ENCODE measurements at regions not wholly inside any gene's neighbourhood (a gene's known extent, or its start where the extent isn't known, plus 50 kb on each side); places are given as distances from the start of the nearest gene placed in this dataset.
"Not testable (repeated sequence)": the region's sequence is repeated elsewhere in the genome, so short reads cannot be mapped to it uniquely, and the experiment has no call there.

DNA sequence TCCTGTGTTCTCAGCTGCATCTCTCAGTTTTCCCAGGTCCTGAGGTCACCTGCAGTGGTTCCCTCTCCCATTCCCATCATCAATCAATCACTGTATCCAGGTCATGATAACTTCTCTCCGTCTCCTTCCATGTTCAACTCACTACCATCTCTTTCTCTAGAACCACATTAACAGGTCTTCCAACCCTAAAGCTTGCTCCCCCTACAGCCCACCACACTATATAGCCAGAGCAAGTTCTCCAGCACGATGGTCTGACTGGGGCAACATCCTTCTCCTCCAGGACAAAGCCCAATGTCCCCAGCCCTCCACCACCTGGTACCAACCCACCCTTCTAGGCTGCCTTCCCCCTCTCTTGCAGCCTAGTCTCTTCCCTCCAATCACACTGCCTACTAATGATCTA is 241.6 kb downstream of the CDK5RAP2 start:
- DNase-seq, result no peak

DNA sequence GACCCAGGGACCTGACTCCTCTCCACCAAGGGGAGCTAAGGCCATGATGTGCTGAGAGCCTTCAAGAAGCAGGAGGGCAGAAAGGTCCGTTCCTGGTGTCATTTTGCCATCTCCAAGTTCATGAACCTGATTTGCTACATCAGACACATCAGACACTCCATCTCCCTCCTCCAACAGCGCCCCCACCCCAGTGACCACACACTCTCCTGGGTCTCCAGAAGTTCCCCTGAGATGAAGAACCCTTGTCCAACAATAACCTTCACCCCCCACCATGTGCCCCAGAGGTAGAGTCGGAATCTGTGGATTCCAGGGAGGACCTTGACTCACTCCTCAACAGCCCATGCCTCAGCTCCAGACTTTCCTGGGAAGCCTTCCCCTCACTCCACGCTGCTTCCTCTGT is 242.8 kb downstream of the CDK5RAP2 start:
- DNase-seq, result no peak

DNA sequence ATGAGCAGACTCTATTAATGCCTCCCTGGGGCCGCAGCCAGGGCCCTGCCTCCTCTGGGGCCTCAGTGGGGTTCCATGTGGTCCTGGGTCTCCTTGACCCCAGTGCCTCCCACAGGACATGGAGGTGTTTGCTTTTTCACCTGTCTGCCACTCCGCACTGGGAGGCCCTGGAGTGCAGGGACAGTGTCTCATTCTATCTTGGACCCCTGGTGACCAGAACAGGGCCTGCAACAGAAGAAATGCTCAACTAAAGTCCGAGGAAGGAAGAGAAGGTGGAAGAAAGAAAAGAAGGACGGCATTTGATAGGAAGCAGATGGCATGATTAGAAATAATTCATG is 243.2 kb downstream of the CDK5RAP2 start:
- DNase-seq, result no peak

GRCh38 chr9:120336021-120336752 is 243.8 kb downstream of the CDK5RAP2 start:
- no peak for DNase-seq

DNA sequence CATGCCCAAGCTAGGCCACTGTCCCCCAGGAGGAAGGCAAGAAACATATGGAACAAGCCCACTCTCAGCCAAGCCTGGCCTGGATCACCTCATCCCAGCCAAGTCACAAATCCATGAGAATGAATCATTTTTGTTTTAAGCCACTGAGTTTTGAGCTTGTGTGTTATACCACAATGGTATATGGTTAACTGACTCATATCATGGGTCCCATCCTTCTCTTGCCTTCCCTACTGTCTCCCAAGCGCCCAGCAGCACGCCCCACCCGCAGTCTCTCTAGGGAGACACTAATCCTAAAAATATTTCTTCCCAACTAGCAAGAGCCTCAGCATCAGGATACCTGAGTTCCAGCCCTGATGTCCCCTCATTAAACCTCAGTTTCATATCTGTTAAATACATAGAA is 248.1 kb downstream of the CDK5RAP2 start:
- DNase-seq, result no peak

DNA sequence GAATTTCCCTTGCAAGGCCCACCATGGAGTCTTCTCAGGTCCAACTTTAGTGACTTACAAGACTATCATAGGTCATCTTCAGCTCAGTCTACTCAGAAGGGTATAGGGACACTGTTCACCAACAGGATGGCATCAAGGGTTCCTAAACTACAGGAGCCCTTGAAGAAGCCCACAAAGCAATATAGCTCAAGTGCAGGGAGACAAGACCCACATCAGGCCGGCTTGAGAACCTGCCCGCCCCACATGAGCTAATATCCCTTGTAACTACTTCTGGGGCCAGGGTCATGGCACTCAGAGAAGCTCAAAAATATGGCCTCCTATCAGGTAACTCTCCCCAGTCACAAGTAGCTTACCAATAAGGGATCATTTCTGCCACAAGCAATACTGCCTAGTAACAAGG is 249.9 kb downstream of the CDK5RAP2 start:
- DNase-seq, result no peak

GRCh38 chr9:120327322-120327721 is 252.6 kb downstream of the CDK5RAP2 start:
- no peak for DNase-seq

DNA sequence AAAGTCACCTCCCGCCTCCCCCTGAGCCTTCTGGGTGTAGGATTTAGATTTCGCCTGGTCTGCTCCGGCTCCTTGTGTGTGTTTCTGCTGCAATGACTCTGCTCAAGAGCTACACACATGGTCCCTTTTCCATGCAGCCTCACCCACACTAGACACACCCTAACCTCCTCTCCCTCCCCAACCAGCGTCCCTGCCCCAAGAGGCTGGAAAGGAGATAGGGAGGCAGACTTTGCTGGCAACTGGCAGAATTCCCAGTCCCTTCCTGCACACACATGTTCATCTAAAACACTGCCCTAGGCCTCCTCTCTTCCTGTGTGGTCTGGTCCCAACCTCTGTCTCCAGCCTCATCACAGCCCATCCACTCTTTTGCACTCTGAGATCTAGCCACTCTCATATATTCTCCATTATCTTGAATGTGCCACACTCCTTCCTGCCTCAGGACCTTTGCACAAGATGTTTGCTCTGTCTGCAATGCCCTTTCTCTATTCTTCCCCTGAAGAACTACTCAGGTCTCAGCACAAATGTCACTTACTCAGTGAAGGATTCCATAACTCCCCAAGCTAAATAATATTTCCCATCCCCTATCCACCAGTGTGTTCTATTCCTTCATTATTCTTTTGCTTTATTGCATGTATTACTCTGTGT is 253.8 kb downstream of the CDK5RAP2 start:
- DNase-seq, result no peak

GRCh38 chr9:120324996-120325642 is 254.8 kb downstream of the CDK5RAP2 start:
- DNase-seq, result peak; percentile 18

GRCh38 chr9:120324461-120324860 is 255.5 kb downstream of the CDK5RAP2 start:
- no peak for DNase-seq

GRCh38 chr9:120323125-120323524 is 256.8 kb downstream of the CDK5RAP2 start:
- no peak for DNase-seq

DNA sequence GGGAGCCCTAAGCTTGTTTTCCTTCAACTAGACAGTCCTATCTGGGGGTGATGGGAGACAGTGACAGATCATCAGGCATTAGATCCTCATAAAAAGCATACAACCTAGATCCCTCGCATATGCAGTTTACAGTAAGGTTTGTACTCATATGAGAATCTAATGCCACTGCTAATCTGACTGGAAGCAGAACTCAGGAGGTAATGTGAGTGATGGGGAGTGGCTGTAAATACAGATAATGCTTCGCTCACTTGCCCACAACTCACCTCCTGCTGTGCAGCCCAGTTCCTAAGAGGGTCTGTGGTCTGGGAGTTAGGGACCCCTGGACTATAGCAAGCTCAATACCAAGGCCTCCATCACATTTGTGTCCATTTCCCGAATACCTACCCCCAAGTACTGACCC is 260.5 kb downstream of the CDK5RAP2 start:
- no peak for DNase-seq

- no peak for DNase-seq
These were observed 264.8 kb downstream of the CDK5RAP2 start for GRCh38 chr9:120315154-120315553.

DNA sequence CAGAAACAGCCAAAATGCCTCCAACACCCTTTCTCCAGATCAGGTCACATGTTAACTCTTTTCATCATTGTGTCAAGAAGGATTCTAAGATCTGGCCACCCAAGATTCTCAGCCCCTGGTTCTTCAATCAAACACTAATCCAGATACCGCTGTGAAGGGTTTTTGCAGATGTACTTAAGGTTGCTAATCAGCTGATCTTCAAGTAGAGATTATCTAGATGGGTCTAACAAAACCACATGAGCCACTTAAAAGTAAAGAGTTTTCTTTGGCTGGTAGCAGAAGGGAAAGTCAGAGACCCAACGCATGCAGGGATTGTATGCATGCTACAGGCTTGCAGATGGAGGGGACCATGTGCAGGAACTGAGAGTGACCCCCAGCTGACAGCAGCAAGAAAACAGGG is 267.9 kb downstream of the CDK5RAP2 start:
- DNase-seq, result no peak

DNA sequence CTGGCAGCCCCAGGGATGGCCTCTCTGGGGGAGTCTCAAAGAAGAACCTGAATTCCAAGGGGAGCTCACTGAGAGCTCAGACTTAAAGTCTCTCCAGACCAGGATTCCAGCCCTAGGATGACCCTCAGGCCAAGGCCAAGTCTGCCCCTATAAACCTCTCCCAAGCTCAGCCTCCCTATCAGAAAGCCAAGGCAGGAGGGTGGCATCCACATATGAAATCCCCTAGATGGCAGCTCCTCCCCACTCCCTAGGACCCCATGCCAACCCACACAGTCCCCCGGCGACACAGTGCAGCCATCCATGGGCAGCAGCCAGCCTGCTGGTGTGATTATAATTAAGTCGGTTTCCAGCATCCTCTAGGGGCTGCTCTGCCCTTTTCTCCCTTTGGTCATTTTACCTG is 269.9 kb downstream of the CDK5RAP2 start:
- DNase-seq, result no peak

GRCh38 chr9:120308495-120308894 is 271.5 kb downstream of the CDK5RAP2 start:
- no peak for DNase-seq

DNA sequence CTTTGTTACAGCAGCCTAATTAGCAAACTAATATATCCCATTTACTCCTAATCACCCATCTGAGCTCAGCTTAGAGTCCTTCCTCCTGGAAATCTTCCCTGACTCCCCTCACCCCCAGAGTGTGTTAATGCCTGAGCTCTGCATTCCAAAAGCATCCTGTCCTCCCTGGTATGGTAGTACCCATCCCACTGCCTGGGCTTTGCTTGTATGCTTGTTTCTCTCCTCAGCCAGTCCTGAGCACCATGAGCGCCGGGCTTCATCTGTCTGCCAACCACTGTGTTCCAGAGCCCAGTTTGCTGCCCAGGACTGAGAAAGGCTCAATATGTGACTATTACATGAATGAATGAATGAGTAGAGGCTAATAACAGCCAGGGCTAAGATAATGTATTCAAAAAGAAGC is 272.4 kb downstream of the CDK5RAP2 start:
- DNase-seq, result no peak

DNA sequence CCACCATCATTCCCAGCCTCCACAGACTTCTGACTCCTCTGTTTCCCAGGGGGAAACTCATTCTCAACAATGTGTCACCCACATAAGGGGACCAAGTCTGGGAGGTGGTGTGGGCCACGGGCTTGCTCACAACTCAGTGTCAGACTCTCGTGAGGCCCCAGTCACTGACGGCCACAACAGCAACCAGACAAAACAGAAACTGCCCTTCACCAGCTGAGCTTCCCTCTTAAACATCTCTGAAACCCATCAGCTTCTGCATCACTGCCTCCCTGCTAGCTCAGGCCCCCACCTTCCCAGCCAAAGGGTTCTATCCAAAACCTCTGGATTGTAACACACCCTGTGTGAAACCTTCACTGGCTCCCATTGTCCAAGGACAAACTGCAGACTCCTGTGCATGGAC is 273.4 kb downstream of the CDK5RAP2 start:
- no peak for DNase-seq

DNA sequence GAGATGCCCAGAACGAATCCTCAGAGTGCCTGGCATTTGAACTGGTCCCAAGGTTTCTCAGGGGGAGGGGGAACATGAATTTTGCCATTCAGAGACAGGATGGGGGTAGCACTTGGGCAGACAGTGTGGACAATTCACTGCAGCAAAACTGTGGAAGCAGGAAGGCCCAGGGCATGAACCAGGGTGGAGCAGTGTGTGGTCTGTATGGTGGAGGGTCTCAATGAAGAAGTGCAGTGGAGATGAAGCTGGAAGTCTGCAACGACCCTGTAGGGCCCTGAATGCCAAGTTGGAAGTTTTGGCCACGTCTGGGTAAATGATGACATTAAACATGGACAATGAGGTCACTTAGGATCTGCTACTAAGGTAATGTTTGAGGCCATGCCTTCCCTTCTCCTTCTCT is 273.9 kb downstream of the CDK5RAP2 start:
- DNase-seq, result no peak

GRCh38 chr9:120304896-120305295 is 275.1 kb downstream of the CDK5RAP2 start:
- DNase-seq, result not testable (repeated sequence)

- no peak for DNase-seq
These were observed 276.4 kb downstream of the CDK5RAP2 start for GRCh38 chr9:120303519-120303918.

GRCh38 chr9:120299785-120300184 is 280.2 kb downstream of the CDK5RAP2 start:
- no peak for DNase-seq

GRCh38 chr9:120294003-120294402 is 286.0 kb downstream of the CDK5RAP2 start:
- DNase-seq, result no peak

GRCh38 chr9:120292606-120293005 is 287.4 kb downstream of the CDK5RAP2 start:
- no peak for DNase-seq

Data from hematopoietic multipotent progenitor cell treated with erythropoietin and hydrocortisone succinate and interleukin-3 and kit ligand, for 6 days (in vitro differentiated cells).